HG02870 (cell line): ENCODE measurements at regions not wholly inside any gene's neighbourhood (a gene's known extent, or its start where the extent isn't known, plus 50 kb on each side); places are given as distances from the start of the nearest gene placed in this dataset.
A peak's percentile ranks its signal among the peaks of the same experiment; 100 is the strongest.

Source experiments
- ATAC-seq: cut with Tn5 transposase; IDR thresholded peaks from one replicate; pipeline ENCODE4 v1.9.1; 2021; ENCODE audit warnings: mild to moderate bottlenecking, moderate library complexity; ENCODE audit not compliant: unreplicated experiment

DNA sequence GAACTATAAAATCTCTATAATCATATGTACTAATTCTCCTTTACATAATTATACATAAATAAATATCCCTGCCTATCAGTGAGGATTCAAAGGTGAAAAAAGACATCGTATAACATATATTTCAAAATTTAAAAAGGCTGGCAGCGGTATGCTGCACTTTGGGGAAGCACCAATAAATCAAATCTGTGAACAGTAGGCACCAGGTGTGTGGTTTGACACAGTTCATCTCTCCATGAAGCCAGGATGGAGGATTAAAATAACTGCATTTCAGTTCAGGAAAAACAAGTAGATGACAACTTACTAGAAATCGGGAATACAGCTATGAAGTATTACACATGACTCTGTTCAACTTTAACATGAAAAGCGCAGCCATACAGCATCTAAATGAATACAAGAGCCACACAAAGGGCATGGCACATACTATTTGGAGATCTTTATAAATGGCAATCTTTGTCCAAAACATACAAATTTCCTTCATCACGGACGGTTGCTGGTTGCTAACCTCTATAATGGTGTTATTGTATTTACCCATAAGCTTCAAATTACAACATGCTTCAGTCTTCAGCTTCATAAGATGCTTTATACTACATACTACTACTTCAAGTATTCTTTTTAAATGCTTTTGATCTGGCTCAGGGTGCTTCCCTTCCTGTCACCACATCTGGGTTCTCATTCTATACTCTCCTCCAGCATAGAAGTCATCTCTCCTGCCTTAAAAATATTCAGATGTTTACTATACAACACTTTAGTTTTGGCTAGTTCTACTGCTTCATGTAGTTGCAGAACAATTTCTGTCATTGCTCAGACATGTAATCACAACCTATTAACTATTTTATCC is 128.7 kb downstream of the KLF12 start:
- ATAC-seq: no peak

DNA sequence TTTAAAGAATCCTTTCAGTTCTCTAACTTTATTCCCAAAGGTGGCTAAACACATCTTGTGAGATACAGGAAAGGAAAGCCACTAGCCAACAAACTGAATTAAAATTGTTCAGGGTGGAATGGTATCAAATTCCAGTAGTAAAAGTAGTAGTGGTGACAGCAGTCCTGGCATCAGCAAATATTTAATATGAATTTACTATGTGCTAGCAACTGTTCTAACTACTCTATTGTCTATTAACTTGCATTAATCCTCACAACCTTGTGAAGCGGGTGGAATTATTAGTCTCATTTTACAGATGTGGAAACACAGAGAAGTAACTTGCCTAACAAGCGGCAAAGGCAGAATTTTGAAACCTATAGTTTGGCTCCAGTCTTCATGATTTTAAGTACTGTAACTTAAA is 130.1 kb downstream of the KLF12 start:
- no peak for ATAC-seq

DNA sequence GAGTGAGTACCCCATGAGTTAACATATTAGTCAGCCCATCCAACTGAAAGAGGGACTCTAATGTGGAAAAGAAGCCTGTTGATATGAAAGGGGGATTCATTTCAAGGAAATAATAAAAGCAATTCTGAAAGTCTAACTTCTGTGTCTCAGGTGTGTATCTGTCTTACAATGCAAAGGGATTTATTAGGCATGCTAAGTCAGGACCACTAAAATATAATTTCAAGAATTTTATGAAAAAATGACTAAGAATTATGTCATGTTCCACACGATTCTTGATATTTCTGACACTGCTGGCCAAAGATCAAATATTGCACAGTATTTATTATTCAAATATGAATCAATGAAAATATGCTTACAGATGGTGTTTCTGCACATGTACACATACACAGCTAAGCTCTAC is 130.8 kb downstream of the KLF12 start:
- no peak for ATAC-seq

DNA sequence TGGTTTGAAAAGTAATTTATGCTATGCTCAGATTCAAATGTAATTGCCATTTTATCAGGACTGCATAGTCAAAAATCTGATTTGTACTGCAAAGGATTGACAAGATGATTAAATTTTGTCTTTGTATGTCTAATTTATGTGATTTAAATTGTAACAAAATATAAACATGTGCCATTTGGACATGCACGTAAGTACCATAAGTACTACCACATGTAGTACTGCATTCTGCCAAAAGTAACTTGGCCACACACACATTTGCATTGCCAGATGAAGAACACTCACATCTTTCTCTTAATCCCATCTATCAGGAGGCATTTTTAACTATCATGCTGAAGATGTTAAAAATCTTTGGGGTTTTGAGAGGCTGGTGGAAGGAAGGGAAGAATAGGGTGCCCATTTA is 133.3 kb downstream of the KLF12 start:
- no peak for ATAC-seq

DNA sequence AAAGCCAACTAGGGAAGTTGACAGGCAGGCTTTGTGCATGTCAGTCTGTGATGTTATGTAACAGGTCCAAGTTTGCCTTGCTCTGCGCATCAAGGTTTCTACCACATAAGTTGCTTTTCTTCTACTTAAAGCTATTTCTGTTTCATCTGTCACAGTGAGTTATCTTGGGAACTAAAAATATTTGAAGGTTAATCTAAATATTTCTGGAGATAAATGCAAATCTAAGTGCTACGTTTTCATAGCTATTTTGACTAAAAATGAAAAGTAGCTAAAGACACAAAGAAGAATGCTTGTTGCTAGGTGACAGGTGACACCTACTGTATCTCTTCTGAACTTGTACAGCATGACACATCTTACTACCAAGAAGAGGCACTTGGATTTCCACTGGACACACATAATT is 135.6 kb downstream of the KLF12 start:
- peak; percentile 83 for ATAC-seq

DNA sequence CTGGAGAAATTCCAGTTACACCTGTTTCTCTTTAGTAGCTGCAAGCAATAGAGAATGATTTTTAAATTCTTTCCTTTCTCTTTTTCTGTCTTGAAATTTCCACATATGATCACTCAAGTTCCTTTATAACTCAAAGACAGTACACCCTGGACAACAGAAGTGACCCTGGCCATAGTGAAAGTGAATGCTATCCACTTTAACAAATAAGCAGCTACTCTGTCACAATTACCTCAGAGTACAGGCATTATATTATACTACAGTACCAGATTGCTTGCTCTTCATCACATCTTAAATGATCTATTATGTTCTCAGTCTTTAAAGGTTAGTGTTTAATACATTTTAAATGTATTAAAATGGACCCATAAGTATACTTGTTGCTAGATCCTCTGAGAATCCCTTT is 136.2 kb downstream of the KLF12 start:
- ATAC-seq: no peak

DNA sequence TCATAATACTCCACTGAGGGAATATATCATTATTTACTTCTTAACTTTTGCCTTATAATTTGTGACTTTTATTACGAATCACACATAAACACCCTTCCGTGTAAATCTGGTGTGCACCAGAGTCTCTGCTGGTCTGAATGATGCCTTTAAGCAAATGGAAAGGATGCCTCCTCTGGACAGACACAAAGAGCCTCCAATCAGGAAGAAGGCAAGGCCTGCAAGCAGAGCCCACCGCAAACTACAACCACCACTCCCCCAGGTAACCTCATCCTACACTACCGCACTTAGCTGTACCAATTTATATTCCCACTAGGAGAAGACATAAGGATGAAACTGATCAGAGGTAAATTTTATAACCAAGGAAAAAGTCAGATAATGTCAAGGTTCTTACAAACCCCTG is 137.6 kb downstream of the KLF12 start:
- no peak for ATAC-seq

DNA sequence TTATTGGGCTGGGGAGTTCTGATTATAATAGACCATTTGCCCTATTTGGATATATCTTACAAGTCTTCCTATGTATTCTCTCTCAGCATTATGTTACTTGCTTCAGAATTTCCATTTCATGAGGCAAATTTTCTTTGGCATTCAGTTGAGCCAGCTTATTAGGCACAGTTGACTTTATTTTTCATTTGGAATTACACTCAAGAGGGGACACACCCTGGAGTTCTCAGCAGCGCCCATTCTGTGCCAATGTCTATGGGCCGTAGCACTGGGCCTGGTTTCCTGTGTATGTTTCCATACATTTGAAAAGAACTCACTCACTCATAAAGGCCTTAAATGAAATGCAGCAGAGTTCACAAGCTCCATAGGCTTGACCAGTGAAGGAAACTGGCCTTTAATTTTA is 138.5 kb downstream of the KLF12 start:
- ATAC-seq: no peak

DNA sequence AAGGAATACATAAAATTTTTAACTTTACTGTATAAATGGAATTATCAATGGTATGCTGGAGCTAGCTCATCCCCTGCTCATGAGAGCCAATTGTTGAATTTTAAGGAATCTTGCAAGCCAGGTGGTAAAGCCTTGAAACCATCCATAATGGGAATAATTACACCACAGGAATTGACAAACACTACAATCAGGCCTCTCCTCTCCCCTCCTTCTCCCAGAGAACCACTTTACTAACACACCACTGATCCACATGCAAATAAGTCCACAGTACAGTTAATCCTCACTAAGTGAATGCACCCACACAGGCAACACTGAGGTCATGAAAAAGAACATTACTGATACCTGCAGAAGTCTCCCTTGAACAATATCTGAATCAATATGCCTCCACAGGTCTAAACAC is 140.5 kb downstream of the KLF12 start:
- no peak for ATAC-seq

DNA sequence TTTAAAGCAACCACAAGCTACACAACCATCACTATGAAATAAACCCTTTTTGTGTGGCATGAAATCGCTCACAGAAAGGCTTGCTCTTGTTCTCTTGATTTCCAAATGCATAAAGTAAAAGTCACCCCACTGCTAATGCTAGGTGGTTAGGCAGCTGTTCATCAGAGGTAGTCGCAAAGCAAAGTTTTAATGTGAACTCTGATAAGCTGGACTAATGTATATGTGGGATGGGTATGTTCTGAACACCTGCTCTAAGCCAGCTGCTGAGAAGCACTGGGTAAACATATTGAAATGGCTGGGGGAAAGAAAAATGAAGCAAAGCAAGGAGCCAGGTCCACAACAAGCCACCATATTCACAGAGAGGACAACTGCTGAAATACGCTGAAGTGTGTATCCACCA is 142.3 kb downstream of the KLF12 start:
- ATAC-seq: peak; percentile 21

DNA sequence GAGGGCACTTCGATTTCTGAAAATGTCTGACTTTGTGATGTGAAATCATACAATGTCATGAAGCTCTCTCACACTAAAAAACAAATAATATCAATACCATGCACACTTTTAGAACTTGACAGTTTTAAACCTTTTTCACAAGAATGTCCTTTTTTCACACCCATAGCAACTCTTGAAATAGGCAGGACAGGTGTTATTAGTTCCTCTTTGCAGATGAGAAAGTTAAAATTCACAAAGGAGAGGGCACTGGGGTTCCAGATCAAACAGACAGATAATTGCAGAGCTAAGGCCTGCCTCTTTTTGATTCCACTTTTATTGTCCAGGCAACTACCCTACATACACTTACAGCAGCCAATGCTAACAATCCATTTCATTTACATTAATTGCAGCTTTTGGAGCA is 142.8 kb downstream of the KLF12 start:
- ATAC-seq: peak; percentile 73

DNA sequence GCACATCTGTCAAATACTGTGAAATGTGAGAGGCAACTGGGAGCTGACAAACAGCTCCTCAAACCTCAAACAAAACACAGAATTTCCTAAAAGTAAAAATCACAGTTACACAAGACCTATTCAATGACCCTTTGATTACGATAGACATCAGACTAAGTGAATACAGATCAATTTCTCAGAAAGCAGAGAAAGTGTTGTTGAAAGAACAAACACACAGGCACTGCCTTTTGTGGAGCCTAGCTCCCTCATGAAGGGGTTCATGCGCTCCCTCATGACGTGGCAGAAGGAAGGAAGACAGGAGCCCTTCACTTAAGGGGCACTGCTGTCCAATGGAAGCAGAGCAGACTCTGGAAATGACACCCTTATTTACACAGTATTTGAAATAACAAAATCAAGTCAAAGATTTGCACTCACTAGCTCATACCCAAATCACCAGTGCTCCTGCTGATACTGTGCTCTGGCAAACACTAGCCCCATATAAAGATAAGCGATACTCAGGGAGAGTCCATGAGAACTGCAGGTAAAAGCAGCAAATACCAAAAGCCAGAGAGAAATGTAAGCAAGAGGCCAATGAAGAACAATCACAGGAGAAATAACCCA is 144.9 kb downstream of the KLF12 start:
- ATAC-seq: no peak

DNA sequence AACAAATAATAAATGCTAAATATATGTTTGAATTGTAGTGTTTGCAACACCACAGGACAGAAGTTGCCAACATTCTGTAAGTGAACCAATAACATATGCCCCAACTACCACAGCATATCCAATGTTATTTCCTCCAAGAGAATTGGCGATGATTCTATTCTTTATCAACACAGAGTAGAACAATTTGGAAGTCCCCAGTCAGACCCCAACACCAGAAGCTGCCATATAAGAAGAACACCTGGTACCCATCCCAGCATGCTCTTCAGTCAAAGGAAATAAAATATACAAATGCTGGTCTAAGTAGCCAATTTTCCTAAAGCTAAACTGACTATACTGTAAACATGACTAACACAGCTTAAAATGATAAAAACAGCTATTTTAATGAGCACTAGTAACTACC is 145.7 kb downstream of the KLF12 start:
- no peak for ATAC-seq

DNA sequence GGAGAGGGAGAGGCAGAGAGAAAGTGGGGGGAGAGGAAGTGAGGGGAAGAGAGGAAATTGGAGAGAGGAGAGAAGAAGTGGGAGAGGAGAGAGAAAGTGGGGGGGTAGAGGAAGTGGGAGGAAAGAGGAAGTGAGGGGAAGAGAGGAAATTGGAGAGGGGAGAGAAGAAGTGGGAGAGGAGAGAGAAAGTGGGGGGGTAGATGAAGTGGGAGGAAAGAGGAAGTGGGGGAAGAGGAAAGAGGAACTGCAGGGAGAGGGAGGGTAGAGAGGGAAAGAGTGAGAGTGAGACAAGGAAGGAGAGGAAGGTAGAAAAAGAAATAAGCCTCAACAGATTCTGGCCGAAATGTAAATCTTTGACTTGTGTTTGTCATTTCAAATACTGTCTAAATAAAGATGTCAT is 146.6 kb downstream of the KLF12 start:
- ATAC-seq: no peak

DNA sequence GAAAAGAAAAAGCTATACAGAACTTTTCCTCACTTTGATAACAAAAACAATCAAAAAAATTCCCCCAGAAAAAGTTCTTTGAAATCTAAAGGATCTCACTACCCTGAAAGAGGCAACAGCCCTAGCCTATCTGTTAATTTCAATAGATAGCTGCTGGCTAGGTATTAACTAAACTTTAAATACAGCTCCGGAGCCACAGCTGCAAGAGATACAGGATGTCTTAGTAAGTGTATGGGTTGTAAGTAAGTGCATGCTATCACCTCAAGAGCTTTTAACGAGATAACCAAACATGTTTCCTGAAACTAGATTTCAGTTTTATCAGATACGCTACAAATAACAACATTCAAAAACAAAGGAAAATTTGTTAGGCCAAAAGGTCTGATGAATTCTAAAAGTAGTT is 148.4 kb downstream of the KLF12 start:
- no peak for ATAC-seq

DNA sequence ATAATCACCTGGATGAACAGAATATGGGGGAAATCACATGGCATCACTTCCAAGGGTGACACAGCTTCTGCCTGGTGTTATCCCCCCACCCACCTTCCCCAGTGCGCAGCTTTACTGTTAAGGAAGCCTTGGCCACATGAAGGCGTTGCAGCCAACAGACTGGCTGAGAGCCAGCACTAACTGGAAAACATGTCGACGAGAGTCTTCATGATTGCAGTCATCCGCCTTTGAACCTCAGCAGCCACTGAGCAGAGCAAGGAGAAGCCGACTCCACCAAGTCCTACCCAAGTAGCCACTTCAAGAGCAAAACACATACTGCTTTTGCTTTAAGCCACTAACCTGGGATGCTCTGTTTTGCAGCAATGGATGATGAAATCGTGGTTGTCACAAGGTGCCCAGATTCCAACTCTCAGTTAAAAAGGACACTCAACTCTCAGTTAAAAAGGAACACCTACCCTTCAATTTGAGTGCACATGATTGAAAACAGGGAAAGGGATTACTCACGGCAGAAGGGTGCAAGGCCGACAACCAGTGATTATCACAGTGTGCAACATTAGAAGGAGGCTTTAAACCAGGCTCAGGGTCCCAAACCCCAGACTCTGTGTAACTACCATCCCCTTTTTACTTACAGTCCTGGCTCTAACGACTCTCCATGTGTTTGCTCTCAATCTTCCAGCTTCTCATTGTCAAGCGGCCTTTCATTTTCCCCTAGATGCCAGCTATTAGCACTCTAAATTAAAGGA is 149.1 kb downstream of the KLF12 start:
- ATAC-seq: no peak

DNA sequence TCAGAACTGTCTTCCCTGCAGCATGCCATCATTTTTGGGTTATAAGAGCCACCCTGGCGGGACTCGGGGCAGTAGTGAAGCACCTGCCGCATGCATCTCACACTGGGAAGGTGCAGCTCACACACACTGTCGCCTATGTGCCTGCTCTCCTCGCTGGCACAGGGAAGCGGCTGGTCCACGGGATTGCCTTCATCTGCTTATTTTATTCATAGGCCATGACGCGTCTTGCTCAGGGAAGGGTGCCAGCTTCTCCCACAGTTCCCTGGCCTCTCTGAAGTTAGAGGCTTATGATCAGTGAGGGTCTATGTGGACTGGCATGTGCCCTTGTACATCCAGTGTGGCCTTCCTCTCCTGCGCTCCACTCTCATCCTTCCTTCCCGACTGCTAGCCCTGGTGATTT is 150.0 kb downstream of the KLF12 start:
- no peak for ATAC-seq

DNA sequence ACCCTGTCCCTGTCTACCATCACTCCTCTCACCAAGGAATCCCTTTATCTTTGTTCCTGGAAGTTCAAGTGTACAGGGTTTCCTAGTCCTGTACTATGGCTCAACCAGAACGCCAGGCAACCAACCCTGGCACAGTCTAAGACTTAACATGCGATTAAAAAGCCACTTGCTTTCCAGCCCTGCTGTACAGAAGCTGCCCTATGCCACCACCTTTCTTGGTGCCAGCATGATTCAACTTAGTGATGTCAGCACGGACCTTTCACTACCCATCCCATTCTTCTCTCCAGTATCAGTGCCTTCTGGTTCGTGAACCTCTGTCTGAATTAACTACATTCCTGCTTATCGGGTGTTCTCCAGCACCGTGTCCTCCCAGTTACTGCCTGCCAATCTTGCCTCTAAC is 151.1 kb downstream of the KLF12 start:
- ATAC-seq: no peak

DNA sequence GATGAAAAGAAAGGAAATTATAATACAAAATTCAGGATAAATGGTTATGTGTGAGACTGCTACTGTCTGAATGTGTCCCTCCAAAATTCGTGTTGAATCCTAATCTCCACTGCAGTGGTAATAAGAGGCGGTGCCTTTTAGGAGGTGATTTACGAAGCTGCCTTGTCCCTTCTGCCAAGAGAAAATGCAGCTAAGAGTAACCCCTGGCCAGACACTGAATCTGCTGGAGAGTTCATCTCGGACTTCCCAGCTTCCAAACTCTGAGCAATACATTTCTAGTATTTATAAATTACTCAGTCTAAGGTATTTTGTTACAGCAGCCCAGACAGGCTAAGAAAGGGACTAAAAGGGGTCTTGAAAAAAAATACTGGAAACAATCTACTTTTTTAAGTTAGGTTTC is 152.6 kb downstream of the KLF12 start:
- ATAC-seq: no peak

DNA sequence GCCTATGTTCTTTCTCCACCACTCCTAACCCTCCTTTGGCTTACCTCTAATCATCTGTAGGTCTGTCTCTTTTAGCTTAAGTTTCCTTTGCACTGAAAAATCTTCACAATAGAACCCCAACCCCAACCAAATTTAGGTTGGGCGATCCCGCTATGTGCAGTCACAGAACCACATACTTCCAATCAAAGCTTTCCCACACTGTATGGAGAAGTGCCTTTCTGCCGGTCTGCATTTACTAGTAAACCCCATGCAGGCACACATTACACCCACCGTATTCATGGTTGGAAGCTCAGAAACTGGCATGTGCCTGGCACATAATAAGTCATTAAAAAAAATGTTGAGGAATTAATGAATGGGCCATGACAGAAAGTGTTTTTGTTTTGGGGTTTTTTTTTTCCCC is 158.4 kb downstream of the KLF12 start:
- no peak for ATAC-seq

DNA sequence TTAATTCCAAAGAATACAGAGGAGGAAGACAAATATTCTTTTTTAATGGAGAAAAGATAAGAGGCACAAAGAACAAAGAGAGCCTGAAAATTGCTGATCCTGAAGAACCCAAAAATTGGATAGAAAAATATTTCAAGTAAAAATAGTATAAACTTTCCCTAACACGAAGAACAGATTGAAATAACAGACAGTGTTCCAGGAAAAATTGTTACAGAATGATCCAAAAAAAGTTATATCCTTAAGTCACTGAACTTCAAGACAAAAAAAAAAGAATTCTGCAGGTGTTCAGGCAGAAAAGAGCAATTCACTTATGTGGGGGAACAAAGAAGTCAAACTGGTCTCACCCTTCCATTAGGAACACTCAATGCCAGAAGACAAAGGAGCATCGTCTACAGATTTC is 160.2 kb downstream of the KLF12 start:
- no peak for ATAC-seq

DNA sequence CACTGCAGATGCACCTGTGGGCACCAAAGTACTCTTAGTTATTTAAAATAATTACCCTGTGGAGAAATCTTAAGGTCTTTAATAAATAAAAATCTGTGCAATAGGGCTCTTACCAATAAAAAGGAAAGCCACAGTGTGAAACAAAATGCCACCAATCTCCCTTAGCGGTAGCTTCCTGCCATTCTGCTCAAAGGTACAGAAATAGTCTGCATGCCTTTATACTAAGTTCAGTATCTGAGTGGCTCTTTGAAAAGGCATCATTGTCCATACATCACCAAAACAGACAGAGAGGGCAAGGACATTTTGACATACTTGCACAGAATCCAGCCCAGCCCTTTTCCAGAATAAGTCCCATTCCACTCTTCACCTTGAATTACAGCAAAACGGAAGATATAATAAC is 161.0 kb downstream of the KLF12 start:
- no peak for ATAC-seq
